ENCODE measurements at regions not wholly inside any gene's neighbourhood (a gene's known extent, or its start where the extent isn't known, plus 50 kb on each side); places are given as distances from the start of the nearest gene placed in this dataset.

- no peaks in the 10 kb centered on the region for H3K4me1 ChIP-seq (ENCODE audit: control insufficient read depth, low read length)
- no peaks in the 10 kb centered on the region for H3K36me3 ChIP-seq (ENCODE audit: control insufficient read depth, low read length)
- no peak overlapping the region for H3K27ac ChIP-seq (ENCODE audit: low read depth, low read length)
- no peak overlapping the region for H3K4me3 ChIP-seq (ENCODE audit: low read length)
- TF ChIP-seq, protein P1, sequence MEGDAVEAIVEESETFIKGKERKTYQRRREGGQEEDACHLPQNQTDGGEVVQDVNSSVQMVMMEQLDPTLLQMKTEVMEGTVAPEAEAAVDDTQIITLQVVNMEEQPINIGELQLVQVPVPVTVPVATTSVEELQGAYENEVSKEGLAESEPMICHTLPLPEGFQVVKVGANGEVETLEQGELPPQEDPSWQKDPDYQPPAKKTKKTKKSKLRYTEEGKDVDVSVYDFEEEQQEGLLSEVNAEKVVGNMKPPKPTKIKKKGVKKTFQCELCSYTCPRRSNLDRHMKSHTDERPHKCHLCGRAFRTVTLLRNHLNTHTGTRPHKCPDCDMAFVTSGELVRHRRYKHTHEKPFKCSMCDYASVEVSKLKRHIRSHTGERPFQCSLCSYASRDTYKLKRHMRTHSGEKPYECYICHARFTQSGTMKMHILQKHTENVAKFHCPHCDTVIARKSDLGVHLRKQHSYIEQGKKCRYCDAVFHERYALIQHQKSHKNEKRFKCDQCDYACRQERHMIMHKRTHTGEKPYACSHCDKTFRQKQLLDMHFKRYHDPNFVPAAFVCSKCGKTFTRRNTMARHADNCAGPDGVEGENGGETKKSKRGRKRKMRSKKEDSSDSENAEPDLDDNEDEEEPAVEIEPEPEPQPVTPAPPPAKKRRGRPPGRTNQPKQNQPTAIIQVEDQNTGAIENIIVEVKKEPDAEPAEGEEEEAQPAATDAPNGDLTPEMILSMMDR (IDR thresholded peaks at IDR 0.05; ENCODE audit: low read depth, low read length, poor library complexity, severe bottlenecking), result no peak
- TF ChIP-seq EZH2phosphoT487 (IDR thresholded peaks at IDR 0.05; ENCODE audit: borderline replicate concordance, low read length), result no peak
- no peaks in the 10 kb centered on the region for H3K79me2 ChIP-seq (ENCODE audit: control insufficient read depth, low read length)
- no peaks in the 10 kb centered on the region for H3F3A ChIP-seq (ENCODE audit: control insufficient read depth, insufficient read depth)
- no peak overlapping the region for H3K4me2 ChIP-seq (ENCODE audit: low read length)
- H4K20me1 ChIP-seq (ENCODE audit: control insufficient read depth, insufficient read depth, low read depth, low read length), result no peaks in the 10 kb centered on the region
- no peaks in the 10 kb centered on the region for H3K27me3 ChIP-seq (ENCODE audit: control insufficient read depth, low read length)
- no peaks in the 10 kb centered on the region for H3K9me2 ChIP-seq (replicated peaks; ENCODE audit: control insufficient read depth, low read length)
- H3K9me3 ChIP-seq (ENCODE audit: control insufficient read depth, insufficient read depth, low read length), result no peaks in the 10 kb centered on the region
These were observed 668.6 kb upstream of the ARRDC3 start for GRCh38 chr5:92051741-92052140.

GRCh38 chr5:92050970-92051369 lies 667.9 kb upstream of the ARRDC3 start:
- TF ChIP-seq EZH2phosphoT487 (IDR thresholded peaks at IDR 0.05; ENCODE audit: borderline replicate concordance, low read length), result no peak
- TF ChIP-seq, protein P1 (IDR thresholded peaks at IDR 0.05; ENCODE audit: low read depth, low read length, poor library complexity, severe bottlenecking), result no peak
- Histone ChIP-seq H3K36me3 (ENCODE audit: control insufficient read depth, low read length) (no peaks in the 10 kb centered on the region), H3F3A (ENCODE audit: control insufficient read depth, insufficient read depth) (no peaks in the 10 kb centered on the region), H3K9me2 (replicated peaks; ENCODE audit: control insufficient read depth, low read length) (no peaks in the 10 kb centered on the region), H3K4me2 (ENCODE audit: low read length) (no peak overlapping the region), H3K4me3 (ENCODE audit: low read length) (no peak overlapping the region), H3K4me1 (ENCODE audit: control insufficient read depth, low read length) (no peaks in the 10 kb centered on the region), H3K79me2 (ENCODE audit: control insufficient read depth, low read length) (no peaks in the 10 kb centered on the region), H4K20me1 (ENCODE audit: control insufficient read depth, insufficient read depth, low read depth, low read length) (no peaks in the 10 kb centered on the region), H3K27ac (ENCODE audit: low read depth, low read length) (no peak overlapping the region), H3K9me3 (ENCODE audit: control insufficient read depth, insufficient read depth, low read length) (no peaks in the 10 kb centered on the region), H3K27me3 (ENCODE audit: control insufficient read depth, low read length) (no peaks in the 10 kb centered on the region)

DNA sequence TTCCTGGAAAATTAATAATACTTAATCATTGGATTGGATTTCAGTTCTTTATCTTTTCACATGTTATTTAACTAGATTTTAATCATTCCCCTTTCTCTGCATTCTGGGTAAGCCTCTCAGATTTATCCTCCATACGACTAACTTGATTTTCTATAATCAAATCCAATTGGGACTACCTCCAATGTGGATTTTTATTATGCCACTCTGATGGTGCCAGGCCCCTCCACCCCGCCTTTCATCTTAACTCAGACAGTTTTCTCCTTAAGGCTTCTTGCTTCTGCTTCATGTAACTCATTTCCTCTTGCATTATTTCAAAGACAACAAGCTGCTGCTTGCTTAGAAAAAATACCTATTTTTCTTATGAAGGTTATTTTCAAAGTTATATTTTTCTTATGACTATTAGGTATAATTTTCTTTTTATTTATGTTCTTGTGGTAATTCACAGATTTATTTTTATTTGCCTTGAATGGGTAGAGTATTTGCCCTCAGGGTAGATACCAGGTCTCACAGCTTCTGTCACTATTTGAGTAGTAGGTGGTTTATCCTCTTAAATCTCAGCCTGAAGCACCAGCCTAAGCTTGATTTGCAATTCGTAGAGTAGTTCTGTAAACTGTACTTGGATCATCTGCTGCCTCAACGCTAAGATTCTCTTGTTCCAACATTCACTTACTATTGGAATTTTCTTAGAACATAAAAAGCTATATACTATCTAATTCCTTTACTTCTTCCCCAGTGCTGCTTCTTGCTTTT lies 659.0 kb upstream of the ARRDC3 start:
- no peak overlapping the region for H3K4me2 ChIP-seq (ENCODE audit: low read length)
- H3K4me3 ChIP-seq (ENCODE audit: low read length), result no peak overlapping the region
- no peaks in the 10 kb centered on the region for H3K9me3 ChIP-seq (ENCODE audit: control insufficient read depth, insufficient read depth, low read length)
- H3K4me1 ChIP-seq (ENCODE audit: control insufficient read depth, low read length), result no peaks in the 10 kb centered on the region
- no peaks in the 10 kb centered on the region for H3K79me2 ChIP-seq (ENCODE audit: control insufficient read depth, low read length)
- H3K27me3 ChIP-seq (ENCODE audit: control insufficient read depth, low read length), result no peaks in the 10 kb centered on the region
- TF ChIP-seq, protein P1 (IDR thresholded peaks at IDR 0.05; ENCODE audit: low read depth, low read length, poor library complexity, severe bottlenecking), result no peak
- TF ChIP-seq EZH2phosphoT487 (IDR thresholded peaks at IDR 0.05; ENCODE audit: borderline replicate concordance, low read length), result no peak
- H3K27ac ChIP-seq (ENCODE audit: low read depth, low read length), result no peak overlapping the region
- no peaks in the 10 kb centered on the region for H3K36me3 ChIP-seq (ENCODE audit: control insufficient read depth, low read length)
- no peaks in the 10 kb centered on the region for H3F3A ChIP-seq (ENCODE audit: control insufficient read depth, insufficient read depth)
- H4K20me1 ChIP-seq (ENCODE audit: control insufficient read depth, insufficient read depth, low read depth, low read length), result no peaks in the 10 kb centered on the region
- H3K9me2 ChIP-seq (replicated peaks; ENCODE audit: control insufficient read depth, low read length), result no peaks in the 10 kb centered on the region

Data from DOHH2 (cell line).